ENCODE measurements at regions not wholly inside any gene's neighbourhood (a gene's known extent, or its start where the extent isn't known, plus 50 kb on each side); places are given as distances from the start of the nearest gene placed in this dataset.
A peak's percentile ranks its signal among the peaks of the same experiment; 100 is the strongest.

DNA sequence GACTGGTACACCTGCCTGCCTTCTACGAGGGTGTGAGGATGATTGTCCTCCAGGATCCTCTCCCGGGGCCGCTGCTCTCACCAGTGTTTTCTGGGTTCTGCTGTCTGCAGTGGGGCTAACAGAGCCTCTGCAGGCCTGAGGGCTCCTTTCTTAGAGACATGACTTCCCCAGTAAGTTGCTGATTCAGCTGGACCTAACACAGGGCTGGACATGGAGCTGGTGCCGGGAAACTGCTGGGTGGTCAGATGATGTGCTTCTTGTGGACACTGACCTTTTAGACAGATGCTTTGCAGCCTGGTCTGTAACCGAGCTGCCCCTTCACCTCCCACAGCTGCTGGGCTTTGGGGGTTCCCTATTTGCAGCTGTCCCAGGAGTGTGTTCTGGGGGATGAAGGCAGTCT is 71.5 kb downstream of the FOXL1 start:
- Histone ChIP-seq H3K23ac (ENCODE audit: low read length in 2 of 2) (no peak overlapping the region), H2AK5ac (ENCODE audit: low read length, severe bottlenecking) (no peak overlapping the region), H3K4me1 (ENCODE audit: control insufficient read depth, insufficient read depth, low read depth, low read length) (peaks cover 3% of the 10 kb centered on the region), H4K8ac (ENCODE audit: low read length) (no peak overlapping the region), H3K4ac (ENCODE audit: low read depth in 1 of 2, low read length in 2 of 2) (no peak overlapping the region), H3K79me1 (replicated peaks; ENCODE audit: low read length, poor library complexity, severe bottlenecking) (no peaks in the 10 kb centered on the region), H2BK5ac (ENCODE audit: low read depth, low read length, poor library complexity, severe bottlenecking) (no peak overlapping the region), H3K27ac (ENCODE audit: low read length, poor library complexity, severe bottlenecking) (no peak overlapping the region), H2BK120ac (ENCODE audit: low read depth, low read length) (peak overlapping the region; percentile 11), H2BK12ac (ENCODE audit: low read length in 2 of 2) (no peak overlapping the region), H3K4me2 (ENCODE audit: low read length, poor library complexity, severe bottlenecking) (no peak overlapping the region), H2AFZ (ENCODE audit: low read depth, low read length) (no peak overlapping the region), H3K36me3 (ENCODE audit: control insufficient read depth in 1 of 2, insufficient read depth in 2 of 2, low read depth in 1 of 2, low read length in 2 of 2) (no peaks in the 10 kb centered on the region), H3K14ac (ENCODE audit: low read length in 2 of 2) (no peak overlapping the region), H3K18ac (ENCODE audit: low read depth in 1 of 2, low read length in 2 of 2) (peak overlapping the region; percentile 13 to 19), H3K4me3 (ENCODE audit: insufficient read depth in 1 of 2, low read depth in 1 of 2, low read length in 2 of 2) (no peak overlapping the region), H4K91ac (ENCODE audit: low read length) (no peak overlapping the region), H2BK15ac (ENCODE audit: low read depth, poor library complexity, severe bottlenecking) (no peak overlapping the region), H3K9ac (ENCODE audit: low read length) (no peak overlapping the region), H3K9me3 (ENCODE audit: control insufficient read depth, low read length) (peaks cover 18% of the 10 kb centered on the region), H3K27me3 (ENCODE audit: control insufficient read depth in 1 of 2, insufficient read depth in 1 of 2, low read length in 2 of 2) (peaks cover 0 to 36% of the 10 kb centered on the region in 2 experiments)
- peak; percentile 32 for DNase-seq
- 76% methylated on average over 5 of the region's 5 CpGs for WGBS

DNA sequence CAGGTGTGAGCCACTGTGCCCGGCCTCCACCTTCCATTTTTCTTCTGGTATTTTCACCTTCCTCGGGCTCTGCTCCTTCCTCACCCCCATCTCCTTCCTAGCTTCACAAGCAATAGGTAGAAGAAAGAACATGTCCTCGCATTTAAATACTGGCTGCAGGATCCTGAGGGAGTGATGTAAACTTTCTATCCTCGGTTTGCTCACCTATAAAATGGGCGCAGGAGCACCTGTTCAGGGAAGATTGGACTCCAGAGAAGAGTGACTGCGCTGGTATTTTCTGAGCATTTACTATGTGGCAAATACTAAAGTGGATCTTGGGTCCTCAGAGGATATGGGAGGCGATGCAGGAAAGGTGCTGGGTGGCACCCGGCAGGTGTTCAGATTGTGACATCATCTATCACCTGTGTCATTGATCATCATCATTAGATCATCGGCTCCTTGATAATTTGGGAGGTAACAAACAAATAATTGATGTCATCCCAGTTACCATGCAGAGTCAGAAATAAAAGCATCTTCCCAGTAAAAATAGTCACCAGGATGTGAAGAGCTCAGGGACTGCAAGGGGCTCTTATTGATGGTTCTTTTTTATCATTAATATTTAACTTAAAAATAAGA is 72.8 kb downstream of the FOXL1 start:
- peak overlapping the region; percentile 34 for H2AK5ac ChIP-seq (ENCODE audit: low read length, severe bottlenecking)
- no peak overlapping the region for H4K8ac ChIP-seq (ENCODE audit: low read length)
- H2AFZ ChIP-seq (ENCODE audit: low read depth, low read length): no peak overlapping the region
- no peak overlapping the region for H2BK5ac ChIP-seq (ENCODE audit: low read depth, low read length, poor library complexity, severe bottlenecking)
- H3K4me3 ChIP-seq (ENCODE audit: insufficient read depth in 1 of 2, low read depth in 1 of 2, low read length in 2 of 2): no peak overlapping the region
- H4K91ac ChIP-seq (ENCODE audit: low read length): no peak overlapping the region
- WGBS: 97% methylated on average over 7 of the region's 9 CpGs
- H3K27ac ChIP-seq (ENCODE audit: low read length, poor library complexity, severe bottlenecking): no peak overlapping the region
- no peak overlapping the region for H2BK120ac ChIP-seq (ENCODE audit: low read depth, low read length)
- no peak overlapping the region for H3K9ac ChIP-seq (ENCODE audit: low read length)
- no peak overlapping the region for H2BK15ac ChIP-seq (ENCODE audit: low read depth, poor library complexity, severe bottlenecking)
- H3K36me3 ChIP-seq (ENCODE audit: control insufficient read depth in 1 of 2, insufficient read depth in 2 of 2, low read depth in 1 of 2, low read length in 2 of 2): no peaks in the 10 kb centered on the region
- H3K18ac ChIP-seq (ENCODE audit: low read depth in 1 of 2, low read length in 2 of 2): no peak overlapping the region
- no peak overlapping the region for H3K4ac ChIP-seq (ENCODE audit: low read depth in 1 of 2, low read length in 2 of 2)
- H3K27me3 ChIP-seq (ENCODE audit: control insufficient read depth in 1 of 2, insufficient read depth in 1 of 2, low read length in 2 of 2): peaks cover 0 to 27% of the 10 kb centered on the region in 2 experiments
- H3K23ac ChIP-seq (ENCODE audit: low read length in 2 of 2): no peak overlapping the region
- DNase-seq: no peak
- H3K9me3 ChIP-seq (ENCODE audit: control insufficient read depth, low read length): peaks cover 18% of the 10 kb centered on the region
- H3K79me1 ChIP-seq (replicated peaks; ENCODE audit: low read length, poor library complexity, severe bottlenecking): no peaks in the 10 kb centered on the region
- H3K14ac ChIP-seq (ENCODE audit: low read length in 2 of 2): no peak overlapping the region
- no peak overlapping the region for H3K4me2 ChIP-seq (ENCODE audit: low read length, poor library complexity, severe bottlenecking)
- peaks cover 3% of the 10 kb centered on the region for H3K4me1 ChIP-seq (ENCODE audit: control insufficient read depth, insufficient read depth, low read depth, low read length)
- no peak overlapping the region for H2BK12ac ChIP-seq (ENCODE audit: low read length in 2 of 2)

DNA sequence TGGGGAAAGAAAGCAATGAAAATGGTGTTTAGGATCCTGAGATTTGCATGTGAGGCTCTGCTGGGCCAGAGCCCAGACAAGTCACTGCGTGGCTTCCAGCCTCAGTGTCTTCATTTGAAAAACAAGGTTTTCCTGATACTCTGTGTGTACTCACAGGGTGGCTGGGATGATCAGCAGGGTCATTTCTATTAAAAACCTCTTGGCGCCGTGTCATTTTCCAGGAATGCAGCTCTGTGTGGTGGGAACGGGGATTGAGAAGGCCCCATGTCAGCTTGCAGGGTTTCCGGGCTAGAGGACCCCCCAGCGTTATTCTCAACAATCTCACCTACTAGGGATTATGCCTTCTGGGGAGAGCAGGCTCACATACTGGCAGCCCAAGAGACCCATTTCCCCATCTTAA is 73.5 kb downstream of the FOXL1 start:
- Histone ChIP-seq H3K9me3 (ENCODE audit: control insufficient read depth, low read length) (peaks cover 17% of the 10 kb centered on the region), H3K27me3 (ENCODE audit: control insufficient read depth in 1 of 2, insufficient read depth in 1 of 2, low read length in 2 of 2) (peaks cover 0 to 21% of the 10 kb centered on the region in 2 experiments), H2AFZ (ENCODE audit: low read depth, low read length) (no peak overlapping the region), H4K91ac (ENCODE audit: low read length) (no peak overlapping the region), H3K18ac (ENCODE audit: low read depth in 1 of 2, low read length in 2 of 2) (no peak overlapping the region), H3K4me2 (ENCODE audit: low read length, poor library complexity, severe bottlenecking) (no peak overlapping the region), H2AK5ac (ENCODE audit: low read length, severe bottlenecking) (no peak overlapping the region), H3K14ac (ENCODE audit: low read length in 2 of 2) (no peak overlapping the region), H2BK5ac (ENCODE audit: low read depth, low read length, poor library complexity, severe bottlenecking) (no peak overlapping the region), H3K4me1 (ENCODE audit: control insufficient read depth, insufficient read depth, low read depth, low read length) (peaks cover 3% of the 10 kb centered on the region), H3K4ac (ENCODE audit: low read depth in 1 of 2, low read length in 2 of 2) (no peak overlapping the region), H2BK120ac (ENCODE audit: low read depth, low read length) (no peak overlapping the region), H4K8ac (ENCODE audit: low read length) (no peak overlapping the region), H2BK12ac (ENCODE audit: low read length in 2 of 2) (peak overlapping the region in 1 of 2 experiments; percentile 15), H3K79me1 (replicated peaks; ENCODE audit: low read length, poor library complexity, severe bottlenecking) (no peaks in the 10 kb centered on the region), H3K4me3 (ENCODE audit: insufficient read depth in 1 of 2, low read depth in 1 of 2, low read length in 2 of 2) (no peak overlapping the region), H2BK15ac (ENCODE audit: low read depth, poor library complexity, severe bottlenecking) (no peak overlapping the region), H3K23ac (ENCODE audit: low read length in 2 of 2) (no peak overlapping the region), H3K36me3 (ENCODE audit: control insufficient read depth in 1 of 2, insufficient read depth in 2 of 2, low read depth in 1 of 2, low read length in 2 of 2) (no peaks in the 10 kb centered on the region), H3K27ac (ENCODE audit: low read length, poor library complexity, severe bottlenecking) (no peak overlapping the region), H3K9ac (ENCODE audit: low read length) (no peak overlapping the region)
- no peak for DNase-seq
- 59% methylated on average over 4 of the region's 6 CpGs for WGBS

- Histone ChIP-seq H4K91ac (ENCODE audit: low read length) (no peak overlapping the region), H3K4me2 (ENCODE audit: low read length, poor library complexity, severe bottlenecking) (no peak overlapping the region), H3K79me1 (replicated peaks; ENCODE audit: low read length, poor library complexity, severe bottlenecking) (no peaks in the 10 kb centered on the region), H3K14ac (ENCODE audit: low read length in 2 of 2) (no peak overlapping the region), H2BK12ac (ENCODE audit: low read length in 2 of 2) (no peak overlapping the region), H3K9me3 (ENCODE audit: control insufficient read depth, low read length) (peaks cover under 1% of the 10 kb centered on the region), H3K27me3 (ENCODE audit: control insufficient read depth in 1 of 2, insufficient read depth in 1 of 2, low read length in 2 of 2) (peaks cover 0 to 9% of the 10 kb centered on the region in 2 experiments), H3K18ac (ENCODE audit: low read depth in 1 of 2, low read length in 2 of 2) (no peak overlapping the region), H3K9ac (ENCODE audit: low read length) (no peak overlapping the region), H3K27ac (ENCODE audit: low read length, poor library complexity, severe bottlenecking) (no peak overlapping the region), H3K36me3 (ENCODE audit: control insufficient read depth in 1 of 2, insufficient read depth in 2 of 2, low read depth in 1 of 2, low read length in 2 of 2) (no peaks in the 10 kb centered on the region), H2BK120ac (ENCODE audit: low read depth, low read length) (no peak overlapping the region), H3K23ac (ENCODE audit: low read length in 2 of 2) (no peak overlapping the region), H2AK5ac (ENCODE audit: low read length, severe bottlenecking) (no peak overlapping the region), H4K8ac (ENCODE audit: low read length) (no peak overlapping the region), H2AFZ (ENCODE audit: low read depth, low read length) (no peak overlapping the region), H3K4me3 (ENCODE audit: insufficient read depth in 1 of 2, low read depth in 1 of 2, low read length in 2 of 2) (no peak overlapping the region), H2BK5ac (ENCODE audit: low read depth, low read length, poor library complexity, severe bottlenecking) (no peak overlapping the region), H3K4me1 (ENCODE audit: control insufficient read depth, insufficient read depth, low read depth, low read length) (peaks cover 3% of the 10 kb centered on the region), H2BK15ac (ENCODE audit: low read depth, poor library complexity, severe bottlenecking) (no peak overlapping the region), H3K4ac (ENCODE audit: low read depth in 1 of 2, low read length in 2 of 2) (peak overlapping the region in 1 of 2 experiments; percentile 15)
- WGBS: 90% methylated on average over 8 of the region's 13 CpGs
- peak; percentile 15 for DNase-seq
Observed at GRCh38 chr16:86653285-86654006, 75.1 kb downstream of the FOXL1 start.

All from mesenchymal stem cell (in vitro differentiated cells and primary cell).